NCI-H345 treated with DMSO at 0.1 percent for 48 hours (cell line): ENCODE measurements at regions not wholly inside any gene's neighbourhood (a gene's known extent, or its start where the extent isn't known, plus 50 kb on each side); places are given as distances from the start of the nearest gene placed in this dataset.
"Not testable (repeated sequence)": the region's sequence is repeated elsewhere in the genome, so short reads cannot be mapped to it uniquely, and the experiment has no call there.

ENCODE experiments used
- DNase-seq: peaks from one replicate; lab custom pipeline; 2025; ENCODE audit not compliant: unreplicated experiment; lab: John Stamatoyannopoulos, UW

DNA sequence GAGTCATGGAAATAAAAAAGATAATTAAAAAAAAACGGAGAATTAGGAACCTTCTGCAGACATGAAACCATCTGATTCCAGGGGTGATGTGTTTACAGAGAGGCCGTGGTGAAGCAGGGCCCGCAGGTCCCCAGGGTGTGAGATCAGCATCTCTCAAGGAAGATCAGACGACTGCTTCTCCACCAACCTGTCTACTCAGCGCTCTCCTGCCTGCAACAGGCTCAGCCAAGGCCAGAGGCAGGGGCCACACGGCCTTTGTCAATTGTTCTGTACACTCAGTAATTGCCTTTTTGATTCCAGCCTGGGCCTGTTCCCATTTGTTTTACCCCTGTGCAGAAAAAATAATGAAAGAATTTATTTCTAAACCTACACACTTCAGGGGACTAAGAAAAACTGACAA, 124.6 kb downstream of the NXPE2 start:
- no peak for DNase-seq

DNA sequence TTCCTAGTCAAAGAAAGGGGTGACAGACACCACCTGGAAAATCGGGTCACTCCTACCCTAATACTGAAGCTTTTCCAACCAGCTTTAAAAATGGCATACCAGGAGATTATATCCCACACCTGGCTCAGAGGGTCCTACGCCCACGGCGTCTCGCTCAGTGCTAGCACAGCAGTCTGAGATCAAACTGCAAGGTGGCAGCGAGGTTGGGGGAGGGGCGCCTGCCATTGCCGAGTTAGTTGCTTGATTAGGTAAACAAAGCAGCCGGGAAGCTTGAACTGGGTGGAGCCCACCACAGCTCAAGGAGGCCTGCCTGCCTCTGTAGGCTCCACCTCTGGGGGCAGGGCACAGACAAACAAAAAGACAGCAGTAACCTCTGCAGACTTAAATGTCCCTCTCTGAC, 127.1 kb downstream of the NXPE2 start:
- not testable (repeated sequence) for DNase-seq

DNA sequence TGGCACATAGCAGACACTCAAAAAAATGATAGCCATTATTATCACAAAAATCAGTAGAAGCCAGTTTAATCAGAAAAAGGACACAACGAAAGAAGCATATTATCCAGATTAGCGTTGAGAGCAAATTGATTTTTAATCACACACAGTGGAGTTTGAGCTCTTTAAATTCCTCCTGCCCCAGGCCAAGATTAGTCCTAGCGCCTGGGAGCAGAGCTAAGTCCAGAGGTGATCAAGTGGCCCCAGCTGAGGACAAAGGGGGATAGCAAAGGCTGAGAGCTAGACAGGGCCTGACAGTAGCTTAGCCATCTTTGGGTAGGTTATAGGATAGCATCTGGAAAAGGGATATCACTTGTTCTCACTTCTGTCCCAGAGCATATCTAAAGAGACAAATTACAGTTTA, 133.6 kb downstream of the NXPE2 start:
- no peak for DNase-seq

DNA sequence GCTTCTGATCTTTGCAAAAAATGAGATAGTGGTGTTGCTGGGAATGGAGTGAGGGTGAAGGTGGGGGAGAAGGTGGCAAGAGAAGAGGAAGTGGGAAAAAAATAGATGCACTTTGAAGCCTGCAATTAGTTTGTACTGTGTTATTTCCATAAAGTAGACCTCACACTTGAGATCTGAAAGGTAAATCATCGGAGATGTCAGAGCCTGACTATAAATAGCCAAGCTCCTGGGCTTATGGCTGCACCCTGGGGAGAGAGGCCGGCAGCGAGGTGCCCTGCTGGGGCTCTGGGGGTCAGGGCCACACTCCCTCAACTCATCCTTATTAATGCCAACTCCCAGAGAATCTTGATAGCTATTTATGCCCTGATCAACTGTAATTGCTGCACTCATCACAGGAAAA, 134.4 kb downstream of the NXPE2 start:
- DNase-seq: no peak

DNA sequence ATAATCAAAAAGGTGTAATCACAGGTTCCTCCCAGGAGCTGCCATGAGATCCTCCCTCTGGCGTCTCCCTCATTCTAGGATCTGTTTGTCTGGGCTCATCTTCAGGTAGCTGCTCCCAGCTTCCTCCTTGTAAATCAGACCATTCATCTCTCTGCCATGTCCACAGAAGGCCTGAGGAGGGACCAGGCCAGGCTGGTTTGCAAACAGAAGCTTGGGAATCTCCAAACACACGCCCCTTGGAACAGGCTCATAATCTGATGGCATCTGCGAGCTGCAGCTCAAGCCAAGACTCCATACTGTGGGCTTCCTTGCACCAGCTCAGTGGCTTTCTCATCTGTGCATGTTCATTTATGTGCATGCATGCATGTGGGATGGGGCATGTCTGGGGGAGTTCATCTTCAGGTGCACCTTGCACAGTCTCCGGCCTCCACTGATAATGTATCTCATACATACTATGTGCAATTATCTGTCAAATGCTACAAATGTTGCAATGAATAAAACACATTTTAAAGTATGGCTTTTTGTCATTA, 134.9 kb downstream of the NXPE2 start:
- DNase-seq: no peak

DNA sequence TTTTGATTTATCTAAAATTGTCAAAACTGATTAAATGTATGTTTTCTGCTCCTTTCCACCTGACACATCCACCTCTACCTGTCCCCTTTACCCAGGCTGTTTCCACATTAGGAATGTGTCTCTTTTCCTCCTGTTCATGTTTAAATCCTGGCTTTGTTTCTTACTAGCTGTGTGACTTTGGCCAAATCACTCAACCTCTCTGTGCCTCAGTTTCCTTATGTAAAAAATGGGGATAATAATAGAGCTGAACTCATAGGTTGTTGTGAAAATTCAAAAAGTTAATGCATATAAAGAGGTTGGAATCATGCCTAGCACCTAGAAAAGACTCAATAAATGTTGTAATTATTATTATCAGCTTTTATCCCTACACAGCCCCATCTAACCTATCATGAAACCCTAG, 136.8 kb downstream of the NXPE2 start:
- no peak for DNase-seq

DNA sequence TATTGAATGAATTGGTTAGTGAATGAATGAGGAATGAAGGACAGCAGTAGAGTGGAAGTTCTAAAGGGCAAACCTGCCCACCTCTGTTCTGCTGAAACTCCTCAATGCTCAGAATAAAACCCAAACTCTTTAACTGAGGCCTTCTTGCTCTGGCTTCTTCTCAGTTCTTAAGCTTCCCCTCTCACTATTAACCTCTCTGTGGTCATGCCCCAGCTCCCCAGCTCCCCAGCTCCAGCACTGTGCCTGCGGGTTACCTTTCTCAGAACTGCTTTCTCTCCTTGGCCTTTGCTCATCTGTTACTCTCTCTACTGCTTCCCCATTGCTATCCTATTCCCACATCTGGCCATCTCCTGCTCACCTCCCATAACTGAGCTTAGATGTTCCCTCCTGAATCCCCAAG, 137.4 kb downstream of the NXPE2 start:
- no peak for DNase-seq

DNA sequence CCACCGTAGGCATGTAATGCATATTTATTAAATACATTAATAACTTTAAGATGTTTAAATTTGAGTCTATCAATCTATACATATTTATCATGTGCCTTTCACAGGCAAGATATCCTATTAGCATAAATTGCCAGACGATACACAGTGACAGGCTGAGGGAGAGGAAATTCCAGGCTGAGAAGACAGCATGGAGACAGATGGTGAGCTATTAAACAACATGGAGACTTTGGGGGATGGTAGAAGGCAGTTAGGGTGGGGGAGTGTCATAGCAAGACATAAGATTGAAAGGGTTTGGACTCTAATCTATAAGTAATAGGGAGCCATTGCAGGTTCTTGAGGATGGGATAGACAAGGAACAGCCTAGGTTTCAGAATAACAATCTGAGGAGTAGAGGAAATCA, 138.5 kb downstream of the NXPE2 start:
- no peak for DNase-seq

DNA sequence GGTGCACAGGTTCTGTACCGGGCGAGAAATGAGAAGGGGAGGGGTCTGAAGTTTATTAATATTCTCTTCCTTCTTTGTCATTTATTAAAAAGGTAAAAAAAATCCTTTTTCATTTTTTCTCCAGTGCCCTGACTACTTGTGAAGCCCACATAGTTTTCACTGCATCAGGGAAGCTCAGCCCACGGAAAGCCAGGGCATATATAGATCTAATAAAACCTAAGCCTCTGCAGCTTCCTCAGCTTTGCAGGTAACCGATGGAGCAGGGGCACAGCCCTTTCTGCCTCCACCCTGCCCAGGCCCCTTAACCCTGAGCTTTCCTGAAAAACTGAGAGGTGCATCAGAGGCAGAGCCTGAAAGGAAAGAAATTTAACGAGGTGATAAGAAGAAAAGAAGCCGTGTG, 140.1 kb downstream of the NXPE2 start:
- DNase-seq: no peak

DNA sequence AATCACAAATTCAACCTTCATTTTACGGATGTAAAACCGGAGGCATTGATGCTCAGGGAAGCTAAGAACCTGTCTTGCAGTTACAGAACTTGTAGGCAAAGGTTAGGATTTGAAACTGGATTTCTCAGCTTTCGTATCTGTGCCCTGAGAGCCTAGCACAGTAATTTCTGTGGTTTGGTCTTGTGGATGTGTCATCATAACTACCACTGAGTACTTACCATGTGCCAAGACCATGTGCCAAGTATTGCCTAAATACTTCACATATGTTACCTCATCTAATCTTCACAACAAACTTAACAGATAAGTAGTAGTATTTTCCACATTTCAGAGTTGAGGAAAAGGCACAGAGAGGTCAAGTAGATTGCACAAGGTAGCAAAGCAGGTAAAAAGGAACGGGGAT, 140.7 kb downstream of the NXPE2 start:
- no peak for DNase-seq

DNA sequence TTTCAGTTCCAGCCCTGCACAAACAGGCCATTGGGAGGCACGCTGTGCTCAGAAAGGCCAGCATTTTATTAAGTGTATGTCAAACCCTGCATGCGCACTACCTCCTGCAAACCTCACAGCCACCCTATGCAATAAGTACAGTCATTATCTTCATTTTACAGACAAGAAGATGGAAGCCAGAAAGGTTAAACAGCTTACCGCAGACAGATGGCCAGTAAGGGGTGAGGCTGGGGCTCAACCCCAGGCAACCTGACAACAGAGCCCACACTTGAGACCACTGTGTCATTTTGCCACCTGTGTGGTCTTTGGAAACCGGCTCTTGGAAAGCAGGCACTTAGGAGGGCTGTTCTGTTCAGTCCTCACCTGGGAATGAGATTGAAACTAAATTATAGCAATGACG, 142.3 kb downstream of the NXPE2 start:
- DNase-seq: no peak

DNA sequence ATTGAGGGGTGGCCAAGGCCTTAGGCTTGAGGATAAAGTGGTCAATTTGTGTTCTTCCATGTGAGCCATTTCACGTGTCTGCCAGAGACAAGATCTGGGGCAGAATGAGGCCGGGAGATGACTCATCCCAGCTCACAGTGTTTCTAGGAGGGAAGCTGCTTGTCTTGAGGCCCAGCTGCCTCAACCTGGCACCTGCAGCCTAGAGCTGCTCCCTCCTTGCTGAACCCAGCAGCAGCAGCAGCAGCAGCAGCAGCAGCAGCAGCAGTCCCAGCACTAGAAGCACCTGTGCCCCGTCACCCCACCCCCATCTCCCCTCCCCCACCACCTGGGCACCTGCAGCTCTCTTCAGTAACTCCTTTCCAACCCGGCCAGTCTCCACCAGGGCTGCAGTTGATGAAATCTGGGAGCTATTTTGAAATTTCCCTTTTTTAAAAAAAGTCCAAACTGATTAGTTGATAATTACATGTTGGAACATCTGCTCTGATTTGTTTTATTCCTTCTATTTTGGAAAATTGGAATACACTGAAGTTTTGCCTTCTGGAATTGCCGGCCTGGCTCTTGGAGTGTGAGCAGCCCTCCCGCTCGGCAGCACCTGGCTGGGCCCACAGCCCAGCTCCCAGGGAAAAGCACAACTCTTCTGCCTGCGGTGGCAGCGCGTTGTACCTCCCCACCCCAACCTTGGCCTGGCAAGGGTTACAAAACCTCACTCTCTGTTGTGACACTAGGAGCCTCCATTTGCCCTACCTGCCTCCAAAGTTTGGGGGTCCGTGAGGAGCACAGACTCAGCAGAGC, 143.5 kb downstream of the NXPE2 start:
- no peak for DNase-seq

DNA sequence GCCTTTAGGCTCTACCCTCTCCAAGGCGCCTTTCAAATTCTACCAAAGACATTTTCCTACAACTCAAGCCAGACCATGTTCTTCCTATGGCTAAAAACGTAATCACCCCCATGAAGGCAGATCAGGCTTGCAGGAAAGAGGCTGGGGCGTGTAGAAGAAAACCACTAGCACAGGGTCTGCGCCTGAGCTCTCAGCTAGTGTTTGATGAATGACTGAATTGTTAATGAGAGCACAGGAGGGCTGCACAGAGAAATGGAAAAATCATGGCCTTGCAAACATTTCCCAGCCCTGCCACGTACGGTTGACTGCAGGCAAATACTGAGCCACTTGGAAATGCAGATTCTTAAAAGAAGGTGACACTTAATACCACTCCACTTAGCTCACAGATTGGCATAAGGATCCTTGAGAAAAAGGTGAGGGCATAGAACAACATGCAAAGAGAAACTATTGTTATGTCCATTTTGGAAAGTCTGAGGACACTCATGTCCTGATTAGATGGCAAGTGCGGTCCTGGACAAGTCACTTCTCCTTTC, 148.6 kb downstream of the NXPE2 start:
- no peak for DNase-seq

DNA sequence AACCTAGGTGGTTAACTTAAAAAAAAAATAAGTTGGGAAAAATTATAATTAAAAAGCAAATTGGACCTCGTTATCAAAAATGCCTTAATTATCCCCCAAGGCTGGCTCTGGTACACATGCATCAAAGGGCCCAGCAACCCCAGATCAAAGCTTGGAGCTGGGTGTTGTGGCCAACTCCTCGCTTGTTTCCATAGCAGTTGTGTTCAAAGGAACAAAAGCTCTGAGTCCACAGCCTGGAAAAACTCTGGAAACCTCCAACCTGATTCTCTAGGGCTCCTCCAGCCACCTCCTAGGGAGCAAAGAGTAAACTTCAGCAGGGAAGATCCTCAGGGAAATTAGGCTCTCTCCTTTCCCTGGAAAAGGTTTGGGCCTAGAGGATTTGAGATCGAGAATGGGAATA, 149.4 kb downstream of the NXPE2 start:
- no peak for DNase-seq

DNA sequence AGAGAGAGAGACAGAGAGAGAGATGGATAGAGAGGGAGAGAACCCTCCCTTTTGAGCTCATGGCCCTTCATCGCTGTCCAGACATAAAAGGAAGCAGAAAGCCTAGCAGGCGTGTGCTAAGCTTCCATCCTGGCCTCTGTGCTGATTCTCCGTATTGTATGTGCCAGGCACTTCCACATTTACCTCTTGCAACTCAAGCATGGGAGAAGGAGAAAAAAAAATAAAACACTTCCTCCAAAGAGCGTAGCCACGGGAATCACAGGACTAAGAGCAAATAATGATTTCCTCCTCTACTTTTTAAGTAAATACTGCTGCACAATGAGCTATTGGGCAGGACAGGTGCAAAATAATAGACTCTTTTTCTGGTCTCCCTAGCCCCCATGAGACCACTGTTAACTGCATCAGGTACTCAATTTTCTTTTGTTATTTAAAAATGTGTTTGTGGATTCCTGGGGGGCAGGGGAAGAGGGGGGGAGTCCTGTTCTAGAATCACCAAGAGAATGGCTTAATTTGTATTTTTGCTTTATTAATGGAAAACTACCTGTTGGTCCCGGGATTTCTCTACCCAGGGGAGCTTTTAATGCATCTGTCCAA, 154.3 kb downstream of the NXPE2 start:
- peak; percentile 90 for DNase-seq

DNA sequence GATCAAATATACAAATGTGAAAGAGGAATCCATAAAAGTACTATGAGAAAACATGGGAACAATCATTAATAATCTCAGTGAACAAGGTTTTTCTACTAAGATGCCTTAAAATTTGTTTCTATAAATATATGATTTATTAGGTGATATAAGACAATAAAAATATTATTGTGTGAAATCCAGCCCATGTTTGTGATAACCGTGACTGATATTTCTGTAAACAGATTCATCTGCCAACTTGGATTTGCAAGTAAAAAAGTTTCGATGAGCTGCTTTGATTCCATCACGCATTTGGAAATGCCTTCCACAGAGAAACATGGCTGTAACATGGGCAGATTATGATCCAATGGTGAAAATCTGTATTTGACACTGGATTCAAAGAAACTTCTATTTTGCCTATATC, 157.8 kb downstream of the NXPE2 start:
- no peak for DNase-seq

DNA sequence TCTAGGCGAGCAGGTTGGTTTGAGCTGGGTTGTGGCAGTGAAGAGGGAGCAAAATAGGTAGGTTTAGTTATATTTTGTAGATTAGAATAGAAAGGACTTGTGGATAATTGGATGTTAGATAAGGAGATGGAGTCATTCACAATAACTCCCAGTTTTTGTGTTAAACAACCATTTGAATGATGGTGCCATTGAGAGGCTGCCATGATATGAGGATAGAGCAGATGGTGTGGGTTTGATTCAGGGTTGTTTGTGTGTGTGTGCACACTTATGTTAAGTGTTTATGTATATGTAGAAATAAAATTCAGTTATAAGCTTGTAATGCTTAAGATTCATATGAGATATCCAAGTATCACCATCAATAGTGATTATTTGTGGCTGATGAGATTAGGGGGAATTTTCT, 166.6 kb downstream of the NXPE2 start:
- DNase-seq: no peak

DNA sequence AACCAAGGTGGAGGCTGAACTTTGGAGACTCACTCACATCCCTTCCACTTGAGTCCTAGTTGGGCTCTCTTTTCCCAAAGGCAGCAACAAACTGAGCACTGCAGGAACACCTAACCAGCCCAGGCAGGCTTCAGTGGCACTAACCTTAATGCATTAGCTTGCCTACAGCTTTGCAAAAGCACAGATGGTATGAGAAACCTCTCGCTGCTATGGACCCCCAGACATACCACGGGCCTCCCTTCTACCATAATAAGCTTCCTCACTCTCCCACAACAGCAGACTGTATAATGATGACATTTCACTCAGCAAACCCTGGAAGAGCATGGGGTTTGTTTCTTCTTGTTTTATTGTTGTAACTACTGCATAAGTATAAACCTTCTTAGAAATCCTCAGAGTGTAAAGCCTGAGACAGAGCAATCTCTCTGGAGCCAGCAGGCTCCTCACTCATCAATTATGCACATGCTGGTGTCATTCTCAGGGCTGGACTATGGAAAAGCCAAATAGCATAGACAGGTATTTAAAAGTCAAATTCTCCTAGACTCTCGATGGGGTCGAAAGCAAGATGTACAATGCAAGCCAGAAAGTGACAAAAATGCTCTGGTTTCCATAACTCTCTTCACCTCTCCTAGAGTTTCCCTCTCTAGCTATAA, 167.6 kb downstream of the NXPE2 start:
- no peak for DNase-seq

DNA sequence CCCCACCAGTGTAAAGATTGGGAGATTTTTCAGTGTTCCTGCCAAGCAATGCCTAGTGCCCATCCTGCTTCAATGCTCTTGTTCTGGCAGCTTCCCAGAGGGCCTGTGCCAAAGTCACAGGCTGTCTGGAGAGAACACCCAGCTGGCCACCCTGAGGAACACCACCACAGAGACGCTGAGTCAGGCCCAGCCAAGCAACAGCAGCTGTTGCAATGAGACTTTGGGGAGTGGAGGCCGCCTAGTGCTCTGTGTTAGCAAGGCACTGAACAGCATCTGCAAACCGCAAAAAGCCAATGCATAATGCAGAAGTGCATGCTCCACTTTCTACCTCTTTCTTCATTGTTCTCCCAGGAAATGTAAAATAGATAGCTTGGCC, 168.1 kb downstream of the NXPE2 start:
- DNase-seq: no peak

DNA sequence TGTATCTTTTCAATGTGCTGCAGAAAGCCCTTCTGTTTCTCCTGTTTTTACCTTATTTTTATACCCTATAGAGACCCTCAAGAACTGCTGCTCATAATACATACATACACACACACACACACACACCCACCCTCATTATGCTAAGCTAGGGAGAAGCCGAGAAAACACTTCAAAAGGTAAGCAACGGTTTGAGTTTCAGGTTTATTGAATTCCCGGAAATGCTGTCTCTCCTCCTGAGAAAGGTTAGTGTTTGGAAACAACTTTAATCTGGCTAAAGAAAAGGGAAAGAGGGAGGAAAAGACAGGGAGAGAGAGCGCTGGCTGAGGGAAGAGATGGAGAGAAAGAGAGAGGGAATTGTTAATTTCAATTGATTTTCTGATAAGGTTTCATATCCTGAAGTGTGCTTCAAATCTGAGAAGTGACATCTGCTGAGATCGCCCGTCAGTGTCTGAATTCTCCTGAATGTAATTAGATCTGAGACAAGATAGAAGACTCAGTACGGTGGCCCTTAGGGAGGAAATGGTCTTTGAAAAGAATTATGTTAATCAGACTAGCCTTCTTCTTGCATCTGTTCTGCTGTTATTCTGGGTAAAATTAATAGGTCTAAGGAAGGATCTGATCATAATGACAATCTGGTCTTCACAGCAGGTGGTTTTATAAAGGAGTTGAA, 169.1 kb downstream of the NXPE2 start:
- DNase-seq: peak; percentile 40

DNA sequence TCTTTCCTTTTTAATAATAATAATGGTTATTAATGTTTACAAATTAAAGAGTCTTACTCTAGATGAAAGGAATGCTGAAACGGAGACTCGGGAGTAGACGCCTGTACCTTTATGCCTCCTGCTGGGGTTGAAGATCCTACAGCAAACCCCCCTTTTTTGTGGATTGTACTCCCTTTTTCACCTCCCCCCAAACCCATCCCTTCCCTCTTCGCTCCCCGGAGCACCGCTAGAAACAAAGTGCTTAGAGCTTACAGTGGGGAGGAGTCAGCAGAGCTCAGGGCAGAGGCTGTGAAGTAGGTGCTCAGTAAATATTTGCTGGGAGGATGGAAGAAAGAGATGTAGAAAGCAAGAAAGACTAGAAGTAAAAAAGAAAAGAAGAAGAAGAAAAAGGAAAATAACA, 169.7 kb downstream of the NXPE2 start:
- no peak for DNase-seq

DNA sequence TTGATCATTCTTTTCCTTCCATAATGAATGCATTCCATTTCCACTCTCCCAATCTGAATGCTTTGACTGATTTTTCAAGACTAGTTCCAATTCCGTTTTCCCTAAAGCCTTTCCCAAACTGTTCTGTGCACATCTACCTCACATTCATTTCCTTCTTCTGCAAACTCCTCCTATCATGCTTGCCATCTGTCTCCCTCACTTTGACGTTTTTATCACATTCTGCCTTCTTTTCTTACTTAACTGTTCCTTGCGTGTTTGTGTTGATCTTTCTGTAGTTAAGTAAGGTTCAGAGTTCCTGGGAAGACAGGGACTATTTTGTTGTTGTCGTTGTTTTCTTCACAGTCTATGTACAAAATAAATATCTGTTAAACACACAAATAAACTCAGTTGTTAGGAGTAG, 179.0 kb downstream of the NXPE2 start:
- no peak for DNase-seq
